ENCODE measurements at regions not wholly inside any gene's neighbourhood (a gene's known extent, or its start where the extent isn't known, plus 50 kb on each side); places are given as distances from the start of the nearest gene placed in this dataset.

DNA sequence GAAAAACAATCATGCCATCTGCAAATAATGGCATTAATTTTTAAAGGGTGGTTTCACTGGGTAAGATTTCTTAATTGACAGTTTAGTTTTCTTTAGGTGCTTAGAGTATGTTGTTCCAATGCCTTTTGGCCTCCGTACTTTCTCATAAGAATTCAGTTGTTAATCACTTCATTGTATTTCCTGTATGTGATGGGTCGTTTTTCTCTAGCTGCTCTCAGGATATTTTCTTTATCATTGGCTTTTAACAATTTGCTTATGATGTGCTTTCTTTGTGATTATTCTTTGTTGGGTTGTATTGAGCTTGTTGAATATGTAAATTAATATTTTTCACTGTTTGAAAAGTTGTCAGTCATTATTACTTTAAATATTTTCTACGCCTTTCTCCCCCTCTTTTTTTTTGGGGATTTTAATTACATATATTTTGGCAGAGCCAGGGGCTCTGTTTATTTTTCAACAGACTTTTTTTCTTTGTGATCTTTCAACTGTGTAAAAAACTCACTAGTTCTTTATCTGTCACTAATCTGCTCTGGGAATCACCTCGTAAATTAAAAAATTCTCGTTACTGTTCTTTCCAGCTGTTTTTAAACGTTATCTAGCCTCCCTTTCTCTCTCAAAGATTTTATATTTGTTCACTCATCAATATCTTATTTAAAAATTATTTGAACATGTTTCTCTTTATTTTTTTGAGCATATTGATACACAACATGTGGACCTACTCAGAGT, 56.2 kb upstream of the IL1R1 start:
- Histone ChIP-seq H3K9me3 (no peaks in the 10 kb centered on the region), H3K27ac (no peak overlapping the region), H3K4me3 (no peak overlapping the region), H3K36me3 (replicated peaks in 1 of 2; ENCODE audit: insufficient read depth in 1 of 2, low read depth in 2 of 2) (no peaks in the 10 kb centered on the region), H3K27me3 (no peaks in the 10 kb centered on the region), H3K4me1 (peaks cover 8% of the 10 kb centered on the region)
- no peak for ATAC-seq
- intact Hi-C loops (cut with DNase I) = no loop called here
- TF ChIP-seq CTCF (IDR thresholded peaks at IDR 0.05) (no peak), POLR2A (IDR thresholded peaks at IDR 0.05) (no peak)
- WGBS, 2 donors = 64 to 68% methylated on average over 6 of the region's 6 CpGs
- DNase-seq = no peak

DNA sequence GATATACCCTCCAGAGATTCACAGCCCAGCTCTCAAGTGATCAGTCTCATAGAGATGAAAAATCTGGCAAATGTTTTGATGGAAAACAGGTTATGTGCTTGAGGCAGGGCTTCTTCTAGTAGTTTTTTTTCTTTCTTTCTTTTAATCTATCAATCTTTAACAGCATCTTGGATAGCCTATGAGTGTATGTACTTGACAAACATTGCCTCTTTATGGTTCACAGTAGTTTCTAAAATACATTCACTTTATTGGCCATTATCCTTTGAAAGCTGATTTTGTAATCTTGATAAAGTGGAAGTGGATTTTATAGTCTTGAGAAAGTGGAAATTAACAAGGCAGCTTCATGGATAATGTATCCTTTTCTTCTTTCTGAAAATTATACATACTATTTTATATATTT, 51.4 kb upstream of the IL1R1 start:
- DNase-seq = no peak
- no peaks in the 10 kb centered on the region for H3K27me3 ChIP-seq
- no peak for ATAC-seq
- no peaks in the 10 kb centered on the region for H3K4me1 ChIP-seq
- TF ChIP-seq POLR2A (IDR thresholded peaks at IDR 0.05) = no peak
- no peak for TF ChIP-seq CTCF (IDR thresholded peaks at IDR 0.05)
- H3K27ac ChIP-seq = no peak overlapping the region
- intact Hi-C loops (cut with DNase I) = no loop called here
- no peaks in the 10 kb centered on the region for H3K9me3 ChIP-seq
- H3K4me3 ChIP-seq = no peak overlapping the region
- H3K36me3 ChIP-seq (replicated peaks in 1 of 2; ENCODE audit: insufficient read depth in 1 of 2, low read depth in 2 of 2) = no peaks in the 10 kb centered on the region

GRCh38 chr2:102091908-102092307, 50.6 kb upstream of the IL1R1 start:
- H3K4me3 ChIP-seq = no peak overlapping the region
- DNase-seq = no peak
- H3K4me1 ChIP-seq = no peaks in the 10 kb centered on the region
- no peaks in the 10 kb centered on the region for H3K36me3 ChIP-seq (replicated peaks in 1 of 2; ENCODE audit: insufficient read depth in 1 of 2, low read depth in 2 of 2)
- 89 to 95% methylated on average over 1 of the region's 1 CpG for WGBS, 2 donors
- TF ChIP-seq CTCF (IDR thresholded peaks at IDR 0.05) (no peak), POLR2A (IDR thresholded peaks at IDR 0.05) (no peak)
- intact Hi-C loops (cut with DNase I) = no loop called here
- no peak overlapping the region for H3K27ac ChIP-seq
- no peaks in the 10 kb centered on the region for H3K27me3 ChIP-seq
- no peaks in the 10 kb centered on the region for H3K9me3 ChIP-seq
- ATAC-seq = no peak

GRCh38 chr2:102092535-102092934, 50.0 kb upstream of the IL1R1 start:
- 88 to 96% methylated on average over 7 of the region's 7 CpGs for WGBS, 2 donors
- TF ChIP-seq POLR2A (IDR thresholded peaks at IDR 0.05) = no peak
- TF ChIP-seq CTCF (IDR thresholded peaks at IDR 0.05) = no peak
- no peak for DNase-seq
- Histone ChIP-seq H3K27ac (no peak overlapping the region), H3K4me3 (no peak overlapping the region), H3K27me3 (no peaks in the 10 kb centered on the region), H3K36me3 (replicated peaks in 1 of 2; ENCODE audit: insufficient read depth in 1 of 2, low read depth in 2 of 2) (no peaks in the 10 kb centered on the region), H3K9me3 (no peaks in the 10 kb centered on the region), H3K4me1 (no peaks in the 10 kb centered on the region)
- no peak for ATAC-seq
- intact Hi-C loops (cut with DNase I) = no loop called here

Data from body of pancreas (tissue), 4 donors.